Endothelial cell of umbilical vein (primary cell): ENCODE measurements at regions not wholly inside any gene's neighbourhood (a gene's known extent, or its start where the extent isn't known, plus 50 kb on each side); places are given as distances from the start of the nearest gene placed in this dataset.

ENCODE experiments used
- BruUV-seq: library from RNA; stranded (reverse); fragments of 400-500 nt; replicated peaks from 2 replicates; lab custom pipeline; 2021; lab: Mats Ljungman, UMichigan
- CTCF ChIA-PET: fragments of 300-600, 350-600 bp; sonication (Branson Sonifier 250); formaldehyde crosslinking; loops from one replicate; lab custom pipeline; 2021; ENCODE audit warnings: antibody characterized with exemption, inconsistent platforms; lab: Charles Lee
- POLR2A ChIA-PET: fragments of 300-600, 350-600 bp; sonication (Branson Sonifier 250); formaldehyde crosslinking; loops from one replicate; lab custom pipeline; 2021; ENCODE audit warnings: antibody characterized with exemption, inconsistent platforms; lab: Charles Lee
- DNase-seq: peaks from one replicate; pipeline ENCODE4 v3.0.0-alpha.2; 2011; ENCODE audit warnings: low read depth, low spot score
- FAIRE-seq: peaks from 2 replicates; lab custom pipeline; 2011; peaks lifted over from hg19 to GRCh38; lab: Jason Lieb, UNC
- H2AFZ ChIP-seq: 2 replicates; pipeline ENCODE4 v1.6.0; 2012; ENCODE audit warnings: low read depth, low read length, control low read depth, inconsistent platforms
- H3K27ac ChIP-seq: 2 replicates; pipeline ENCODE4 v1.5.1; 2011; ENCODE audit warnings: low read depth, mild to moderate bottlenecking, control low read depth, low read length, moderate library complexity; ENCODE audit not compliant: insufficient read depth
- H3K27me3 ChIP-seq, 2 experiments: 2 replicates each; pipeline versions ENCODE4 v1.6.0 to v1.6.1; 2011; ENCODE audit warnings: low read length in 2 of 2, mixed read lengths in 1 of 2; ENCODE audit not compliant: control insufficient read depth in 2 of 2, insufficient read depth in 2 of 2
- H3K36me3 ChIP-seq, 2 experiments: 2 replicates in 1 of 2; 3 replicates in 1 of 2; pipeline ENCODE4 v1.5.1; 2011; ENCODE audit warnings: low read length in 2 of 2, mild to moderate bottlenecking in 1 of 2, moderate library complexity in 1 of 2; ENCODE audit not compliant: control insufficient read depth in 2 of 2, insufficient read depth in 2 of 2; ENCODE audit errors: extremely low read depth in 1 of 2
- H3K4me1 ChIP-seq: 3 replicates; pipeline ENCODE4 v1.5.1; 2011; ENCODE audit warnings: mild to moderate bottlenecking, low read length; ENCODE audit not compliant: control insufficient read depth, insufficient read depth; ENCODE audit errors: extremely low read depth
- H3K4me2 ChIP-seq: 2 replicates; pipeline ENCODE4 v1.6.1; 2011; ENCODE audit warnings: low read length, control low read depth, mixed read lengths; ENCODE audit not compliant: insufficient read depth
- H3K4me3 ChIP-seq, 3 experiments: fragments of 200-600 bp in 1 of 3; sonication (generic), shearing (Covaris generic) in 1 of 3; replicated peaks in 1 of 3; 2 replicates each; pipeline ENCODE4 v1.5.1; 2011 to 2016; ENCODE audit warnings: control low read depth in 3 of 3, low read length in 3 of 3, mild to moderate bottlenecking in 2 of 3, inconsistent platforms in 1 of 3, low read depth in 1 of 3, moderate library complexity in 1 of 3; ENCODE audit not compliant: insufficient read depth in 1 of 3
- H3K79me2 ChIP-seq: 2 replicates; pipeline ENCODE4 v1.6.0; 2012; ENCODE audit warnings: low read length, inconsistent platforms; ENCODE audit not compliant: control insufficient read depth, insufficient read depth
- H3K9ac ChIP-seq: replicated peaks from 2 replicates; pipeline ENCODE3; 2011; ENCODE audit warnings: low read length, control low read depth; ENCODE audit not compliant: insufficient read depth; ENCODE audit errors: extremely low read depth
- H3K9me1 ChIP-seq: replicated peaks from 3 replicates; pipeline ENCODE4 v1.6.0; 2011; ENCODE audit warnings: mild to moderate bottlenecking, low read length; ENCODE audit not compliant: control insufficient read depth, insufficient read depth; ENCODE audit errors: extremely low read depth
- H3K9me3 ChIP-seq: replicated peaks from 2 replicates; pipeline ENCODE4 v1.5.1; 2012; ENCODE audit warnings: low read length, inconsistent platforms; ENCODE audit not compliant: control insufficient read depth, insufficient read depth
- H4K20me1 ChIP-seq: replicated peaks from 2 replicates; pipeline ENCODE3; 2011; ENCODE audit warnings: mild to moderate bottlenecking, low read length; ENCODE audit not compliant: control insufficient read depth, insufficient read depth; ENCODE audit errors: extremely low read depth
- CTCF ChIP-seq, 2 donors: IDR thresholded peaks; 1 replicate in 1 of 2; 2 replicates in 1 of 2; pipeline ENCODE4 v1.5.1; 2011; ENCODE audit warnings: low read length in 2 of 2, mild to moderate bottlenecking in 2 of 2, moderate library complexity in 2 of 2, control low read depth in 1 of 2, inconsistent platforms in 1 of 2, low read depth in 1 of 2; ENCODE audit not compliant: insufficient read depth in 1 of 2; ENCODE audit errors: extremely low read depth in 1 of 2
- EZH2 ChIP-seq: IDR thresholded peaks from 2 replicates; pipeline ENCODE4 v1.6.1; 2012; ENCODE audit warnings: borderline replicate concordance, low read depth, mild to moderate bottlenecking, moderate library complexity, low read length, inconsistent platforms; ENCODE audit not compliant: severe bottlenecking
- FOS ChIP-seq: IDR thresholded peaks from 2 replicates; pipeline ENCODE4 v1.6.1; 2011; ENCODE audit warnings: mild to moderate bottlenecking, low read length, moderate library complexity, borderline replicate concordance; ENCODE audit not compliant: insufficient read depth
- GATA2 ChIP-seq: IDR thresholded peaks from 2 replicates; pipeline ENCODE4 v1.7.0; 2011; ENCODE audit warnings: low read depth, mild to moderate bottlenecking, moderate library complexity, mixed read lengths, low read length; ENCODE audit not compliant: insufficient read length, insufficient read depth
- JUN ChIP-seq: IDR thresholded peaks from 2 replicates; pipeline ENCODE4 v1.6.1; 2011; ENCODE audit warnings: borderline replicate concordance, low read depth; ENCODE audit not compliant: insufficient read length, insufficient read depth
- MAX ChIP-seq: IDR thresholded peaks from 2 replicates; pipeline ENCODE4 v1.6.1; 2011; ENCODE audit not compliant: insufficient read depth, insufficient read length
- MYC ChIP-seq: IDR thresholded peaks from one replicate; pipeline ENCODE4 v1.6.1; 2011; ENCODE audit warnings: mild to moderate bottlenecking, low read depth, low read length
- POLR2A ChIP-seq: IDR thresholded peaks from 2 replicates; pipeline ENCODE4 v1.6.1; 2012; ENCODE audit warnings: low read depth, mild to moderate bottlenecking, control low read depth, low read length
- POLR2AphosphoS5 ChIP-seq: IDR thresholded peaks from 2 replicates; pipeline ENCODE4 v1.6.1; 2012; ENCODE audit warnings: low read depth, mild to moderate bottlenecking, control low read depth, low read length, moderate library complexity; ENCODE audit not compliant: insufficient read depth
- dilution Hi-C: fragments of 300-500 bp; cut with MboI; formaldehyde crosslinking; loops from one replicate; pipeline ENCODE4 v1.15.0; 2019; ENCODE audit warnings: low sequenced_read_pairs; ENCODE audit not compliant: extremely low pct_ligation_motif_present
- intact Hi-C: fragments of 100-400 bp; cut with micrococcal nuclease; formaldehyde crosslinking; loops from one replicate; pipeline ENCODE4 v1.10.0; 2022

- FAIRE-seq: no peak
- ChIA-PET POLR2A (no interaction called here), CTCF (no interaction called here)
- dilution Hi-C loops (no loop called here), intact Hi-C loops (no loop called here)
- H3K36me3 ChIP-seq: no peaks in the 10 kb centered on the region
- no peaks in the 10 kb centered on the region for H3K4me1 ChIP-seq
- no peaks in the 10 kb centered on the region for H3K9me3 ChIP-seq
- H3K9ac ChIP-seq: no peak overlapping the region
- H3K4me2 ChIP-seq: no peak overlapping the region
- no peaks in the 10 kb centered on the region for H3K79me2 ChIP-seq
- no peaks in the 10 kb centered on the region for H4K20me1 ChIP-seq
- H3K4me3 ChIP-seq: no peak overlapping the region
- no peak overlapping the region for H2AFZ ChIP-seq
- no TSS peak for BruUV-seq
- no peaks in the 10 kb centered on the region for H3K27me3 ChIP-seq
- no peak for DNase-seq
- no peaks in the 10 kb centered on the region for H3K9me1 ChIP-seq
- TF ChIP-seq CTCF (IDR thresholded peaks at IDR 0.05; ENCODE audit: extremely low read depth in 1 of 2, insufficient read depth in 1 of 2, low read depth in 1 of 2, low read length in 2 of 2) (no peak), POLR2AphosphoS5 (no peak), POLR2A (no peak), GATA2 (no peak), MYC (no peak), MAX (no peak), EZH2 (no peak), FOS (no peak), JUN (no peak)
- no peak overlapping the region for H3K27ac ChIP-seq
Observed at GRCh38 chr14:77986773-77987172, 183.4 kb upstream of the NRXN3 start.
